Fibroblast of upper back skin (primary cell): ENCODE measurements at regions not wholly inside any gene's neighbourhood (a gene's known extent, or its start where the extent isn't known, plus 50 kb on each side); places are given as distances from the start of the nearest gene placed in this dataset.

Source experiments
- DNase-seq: peaks from one replicate; pipeline ENCODE4 v3.0.0-alpha.2; 2013

DNA sequence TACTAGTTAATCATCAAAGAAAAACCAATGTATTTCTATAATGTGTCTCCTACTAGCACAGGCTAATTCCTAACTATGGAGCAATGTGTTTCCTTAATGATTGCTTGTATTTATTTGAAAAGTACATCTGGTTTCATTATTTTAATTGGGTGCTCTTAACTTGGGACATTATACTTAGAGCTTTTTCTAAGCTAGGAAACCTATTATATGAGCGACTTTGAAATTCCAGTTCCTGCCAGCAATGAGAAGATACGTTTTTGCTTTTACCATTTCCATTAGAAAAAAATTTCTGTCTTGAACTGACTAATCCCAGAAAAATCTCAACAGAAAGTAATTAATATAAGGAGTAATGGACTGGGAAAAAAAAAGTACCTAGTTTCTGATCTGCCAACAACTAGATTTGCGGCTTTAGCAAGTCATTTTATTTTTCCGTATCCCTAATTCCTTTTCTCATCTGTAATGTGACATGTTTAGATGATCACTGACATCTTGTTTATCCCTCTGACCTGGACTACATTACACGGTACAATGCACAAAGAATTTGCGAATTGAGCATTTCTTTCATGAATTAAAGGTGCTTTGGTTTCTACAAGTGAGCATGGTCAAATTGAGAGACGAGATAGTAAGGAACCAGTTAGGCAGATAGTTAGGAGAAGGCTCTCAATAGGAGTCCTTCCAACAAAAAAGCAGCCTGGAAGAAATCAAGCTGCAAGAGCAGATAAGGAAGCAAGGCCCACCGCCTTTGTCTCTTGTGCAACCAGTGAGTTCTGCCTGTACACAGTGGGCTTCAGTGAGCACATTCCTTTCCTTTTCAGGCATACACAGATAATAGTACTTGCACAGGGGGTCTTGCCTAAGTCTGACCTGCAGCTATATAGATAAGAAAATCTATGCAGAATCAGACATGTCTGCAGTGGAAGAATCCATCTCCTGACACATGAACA, 1765.0 kb upstream of the FLRT2 start:
- no peak for DNase-seq

DNA sequence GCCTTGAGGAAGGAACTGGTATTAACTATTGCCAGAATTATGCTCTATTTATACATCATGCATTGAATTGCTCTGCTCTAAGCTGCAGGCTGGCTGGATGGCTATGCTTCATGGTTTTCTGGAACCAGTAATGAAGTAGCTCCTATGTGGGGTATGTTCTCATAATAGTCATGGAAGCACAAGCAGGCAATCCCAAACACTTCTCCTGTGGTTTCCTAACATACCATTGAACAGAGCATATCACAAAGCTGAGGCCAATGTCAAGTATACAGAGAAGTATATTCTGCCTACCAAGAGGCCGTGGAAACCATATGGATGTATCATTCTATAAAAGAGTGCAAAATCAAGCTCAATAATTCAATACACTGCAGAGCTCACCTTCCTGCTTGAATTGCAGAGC, 1752.4 kb upstream of the FLRT2 start:
- DNase-seq, result peak; percentile 34

DNA sequence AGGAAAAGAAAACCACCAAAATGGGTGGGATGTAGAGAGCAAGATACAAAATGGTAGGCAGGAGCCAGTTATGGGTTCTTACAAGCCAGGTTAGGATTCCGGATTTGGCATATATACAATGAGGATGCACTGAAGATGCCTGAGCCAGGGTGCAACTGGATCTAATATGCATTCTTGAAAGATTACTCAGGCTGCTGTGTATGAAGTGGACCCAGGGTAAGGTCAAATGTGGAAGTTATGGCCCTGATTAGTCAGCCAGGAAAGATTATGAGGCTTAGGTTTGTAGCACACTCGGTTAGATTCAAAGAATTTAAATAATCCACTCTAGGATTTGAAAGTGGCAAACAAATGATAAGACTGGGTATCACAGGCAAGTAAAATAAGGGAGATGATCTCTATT, 1750.7 kb upstream of the FLRT2 start:
- peak; percentile 74 for DNase-seq

DNA sequence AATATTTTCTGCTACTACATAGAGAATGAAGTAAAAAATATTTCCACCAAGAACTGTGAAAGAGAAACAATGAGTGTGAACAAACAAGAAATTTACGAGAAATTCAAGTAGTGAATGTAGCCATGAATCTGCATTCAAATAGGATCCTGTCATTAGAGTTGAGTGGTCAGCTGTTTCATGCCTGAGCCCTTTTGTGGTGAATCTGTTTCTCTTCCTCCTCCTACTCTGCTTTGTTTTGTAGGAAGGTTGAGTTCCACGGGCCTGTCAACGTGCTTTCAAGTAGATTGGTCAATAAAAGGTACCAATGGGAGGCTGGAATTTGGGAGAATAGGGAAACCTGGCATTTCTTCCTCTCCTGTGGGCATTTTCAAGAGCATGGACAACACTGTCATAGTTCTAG, 1749.6 kb upstream of the FLRT2 start:
- no peak for DNase-seq

DNA sequence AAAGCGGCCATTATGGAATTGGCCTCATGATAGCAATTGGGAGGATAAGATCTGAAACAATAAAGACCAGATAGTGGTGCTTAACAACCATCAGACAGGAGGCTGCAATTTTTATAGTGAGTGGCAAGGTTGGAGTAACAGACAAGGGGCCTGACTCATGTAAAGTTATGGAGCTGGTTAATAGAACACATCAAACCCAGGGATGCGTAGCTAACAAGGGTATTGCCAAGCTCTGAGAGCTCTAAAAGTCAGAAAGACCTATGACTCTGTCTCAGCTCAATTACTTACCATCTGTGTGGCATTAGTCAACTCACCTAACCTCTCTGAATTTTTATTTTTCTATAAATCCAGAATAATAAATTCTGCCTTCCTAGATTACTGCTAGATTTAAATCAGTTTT, 1731.5 kb upstream of the FLRT2 start:
- no peak for DNase-seq

DNA sequence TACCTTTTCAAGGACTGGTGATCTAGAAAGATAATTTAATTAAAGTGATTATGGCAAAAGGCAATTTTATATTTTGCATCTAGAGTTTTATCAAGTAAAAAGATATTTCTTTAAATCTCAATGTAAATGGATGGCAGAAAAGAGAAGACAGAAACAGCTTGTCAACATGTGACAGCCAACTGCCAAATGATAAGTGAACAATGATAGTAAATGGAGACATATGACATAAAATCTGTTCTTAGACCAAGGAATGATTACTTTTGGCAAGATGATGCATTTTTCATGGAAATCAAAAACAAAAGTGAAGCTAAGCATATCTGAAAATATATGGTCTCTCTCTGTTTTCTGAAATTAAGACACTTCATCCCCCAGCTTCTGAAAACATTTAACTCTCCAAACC, 1730.7 kb upstream of the FLRT2 start:
- no peak for DNase-seq

DNA sequence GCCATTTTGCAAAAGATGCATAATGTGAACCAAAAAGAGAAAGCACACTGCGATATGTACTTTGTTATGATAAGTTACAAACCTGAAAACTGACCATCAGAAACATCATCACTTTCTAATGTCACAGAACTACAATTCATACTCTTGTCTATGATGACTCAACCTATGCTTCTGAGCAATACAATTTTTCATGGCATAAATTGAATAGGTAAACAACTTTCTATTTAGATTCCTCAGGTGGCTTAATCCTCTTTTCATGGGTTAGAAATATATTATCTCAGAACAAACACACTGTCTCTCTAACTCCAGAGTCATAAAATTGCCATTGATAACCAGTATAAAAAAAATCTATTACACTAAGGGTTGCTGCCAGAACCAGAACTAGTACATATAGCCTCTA, 1715.0 kb upstream of the FLRT2 start:
- no peak for DNase-seq

DNA sequence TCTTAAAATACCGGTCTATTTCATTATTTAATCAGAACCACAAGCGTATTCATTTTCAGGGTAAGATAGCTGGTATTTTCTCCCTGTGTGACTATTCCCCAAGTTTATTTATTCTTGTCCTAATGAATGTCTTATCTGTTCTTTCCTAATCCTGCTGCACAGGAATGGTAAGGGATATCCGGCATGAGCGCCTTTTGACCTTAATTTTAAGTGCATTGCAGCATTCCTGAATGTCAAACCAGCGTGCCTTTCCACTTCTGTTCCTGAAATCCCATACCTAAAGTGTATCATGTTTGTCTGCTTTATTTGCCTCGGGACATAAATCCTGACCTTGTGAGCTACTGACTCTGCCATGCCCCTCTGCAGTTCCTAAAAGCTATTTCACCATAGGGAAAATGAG, 1713.2 kb upstream of the FLRT2 start:
- DNase-seq, result no peak

DNA sequence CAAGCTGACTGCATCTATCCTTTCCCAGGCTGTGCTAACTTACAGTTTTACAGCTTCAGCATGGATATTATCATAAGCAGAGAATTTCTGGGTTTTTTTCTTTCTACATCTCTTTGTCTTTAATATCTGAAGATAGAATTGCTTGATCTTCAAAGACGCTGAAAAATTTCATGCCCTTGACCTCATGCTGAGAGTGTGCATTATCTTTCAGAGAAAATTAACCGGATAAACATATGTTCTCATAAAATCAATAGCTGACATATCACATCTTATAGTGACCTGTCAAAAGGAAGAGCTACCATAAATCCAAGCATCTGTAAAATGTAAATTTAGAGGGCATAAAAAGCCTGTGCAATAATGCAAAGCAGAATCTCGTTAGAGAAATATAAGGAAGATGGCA, 1704.1 kb upstream of the FLRT2 start:
- DNase-seq, result no peak

DNA sequence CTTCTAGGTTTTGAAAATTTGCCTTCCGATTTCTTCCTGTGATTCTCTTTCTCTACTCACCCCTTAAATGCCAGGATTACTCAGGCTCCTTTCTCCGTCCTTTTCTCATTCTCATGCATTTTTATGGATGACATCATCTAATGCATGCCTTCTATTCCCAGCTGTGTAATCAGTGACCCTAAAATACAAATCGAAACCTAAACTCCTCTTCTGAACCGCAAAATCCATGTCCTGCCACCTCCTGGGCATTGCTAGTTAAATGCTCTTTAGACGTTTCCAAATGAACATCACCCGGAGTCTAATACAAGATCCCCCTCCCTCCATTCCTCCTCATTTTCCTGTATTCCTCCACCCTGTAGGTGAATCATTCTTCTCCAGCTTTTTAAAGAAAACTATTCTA, 1703.1 kb upstream of the FLRT2 start:
- DNase-seq, result peak; percentile 75

DNA sequence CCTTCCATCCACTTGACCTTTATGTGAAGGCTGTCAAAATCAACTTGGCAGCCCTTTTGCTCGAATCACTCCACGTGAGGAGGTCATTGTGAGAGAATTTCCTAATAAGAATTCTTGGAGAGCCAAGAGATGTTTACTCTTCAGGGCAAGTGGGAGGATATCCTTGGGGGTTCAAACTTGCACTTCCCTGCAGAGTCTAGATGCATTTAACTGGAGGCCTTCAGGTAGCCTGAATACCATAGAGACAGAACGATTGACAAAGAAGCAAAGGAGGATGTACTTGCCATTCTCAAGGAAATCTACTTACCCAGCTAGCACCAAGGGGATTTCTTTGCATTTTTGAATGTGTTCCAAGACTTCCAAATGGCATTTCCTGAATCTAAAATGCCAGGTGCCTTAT, 1702.6 kb upstream of the FLRT2 start:
- DNase-seq, result no peak

DNA sequence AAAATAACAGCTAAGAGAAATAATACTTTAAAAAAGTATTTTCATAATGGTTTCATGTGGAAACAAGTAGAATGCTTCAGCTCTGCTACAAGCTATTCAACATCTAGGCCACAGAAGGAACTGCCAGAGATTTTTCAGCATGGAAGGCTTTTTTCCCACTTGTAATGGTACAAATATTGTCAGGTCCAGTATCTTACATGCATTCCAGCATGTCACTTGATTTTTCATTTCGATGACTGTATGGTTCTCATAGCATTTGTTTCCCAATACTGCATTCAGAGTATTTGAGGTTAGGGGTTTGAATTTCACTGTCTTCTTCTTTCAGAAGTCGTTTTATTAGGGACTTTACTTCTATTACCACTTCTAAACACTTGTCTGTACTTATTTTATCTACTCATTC, 1701.5 kb upstream of the FLRT2 start:
- peak; percentile 29 for DNase-seq

DNA sequence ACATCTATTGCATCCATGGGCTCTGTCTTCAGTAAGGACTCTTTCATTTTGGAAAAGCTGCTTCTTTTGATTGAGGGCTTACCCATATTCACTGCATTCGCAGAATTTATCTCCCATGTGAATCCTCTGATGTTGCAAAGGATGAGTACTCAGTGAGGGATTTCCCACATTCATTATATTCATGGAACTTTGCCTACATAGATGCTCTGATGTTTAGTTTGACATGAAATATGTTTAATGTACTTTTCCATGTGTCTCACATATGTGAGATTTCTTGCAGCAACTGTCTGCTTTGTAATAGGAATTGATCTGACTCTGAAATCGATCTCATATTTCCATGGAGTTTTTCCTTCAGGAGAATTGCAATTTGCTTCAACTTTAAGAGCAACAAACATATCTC, 1699.6 kb upstream of the FLRT2 start:
- DNase-seq, result peak; percentile 19

DNA sequence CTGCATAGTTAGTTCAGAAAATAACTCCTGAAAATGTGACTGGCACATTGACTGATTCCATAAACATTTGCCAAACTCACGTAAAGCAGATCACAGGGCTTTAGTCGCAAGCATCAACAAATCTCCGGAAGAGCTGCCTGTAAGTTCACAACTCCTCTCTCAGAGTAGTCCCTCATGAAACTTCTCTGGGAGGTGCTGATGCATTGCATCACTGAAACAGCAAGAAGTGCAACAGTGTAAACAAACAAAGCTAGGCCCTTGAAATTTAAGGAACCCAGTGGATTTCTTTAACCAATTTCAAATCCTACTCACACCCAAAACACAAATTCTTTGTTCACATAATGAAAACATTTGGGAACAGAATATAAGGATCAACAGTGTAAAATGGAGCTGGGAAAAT, 1691.7 kb upstream of the FLRT2 start:
- no peak for DNase-seq

DNA sequence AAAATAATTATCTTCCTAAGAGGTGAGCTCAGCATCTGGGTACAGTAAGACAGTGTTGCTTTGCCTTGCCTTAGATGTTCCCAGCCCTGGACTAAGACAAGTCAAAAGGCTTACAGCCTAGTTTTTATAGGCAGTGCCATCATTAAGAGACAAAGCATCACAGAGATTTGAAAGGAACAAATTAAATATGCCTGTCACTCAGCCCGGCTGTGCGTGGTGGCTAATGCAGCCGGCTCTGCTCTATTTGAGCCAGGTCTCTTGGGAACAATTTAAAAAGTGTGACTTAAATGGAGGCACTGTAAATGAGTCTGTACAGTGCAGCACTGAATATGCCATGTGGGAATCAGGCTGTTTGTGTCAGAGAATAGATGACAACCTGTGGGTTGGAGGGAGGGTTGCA, 1687.4 kb upstream of the FLRT2 start:
- no peak for DNase-seq

DNA sequence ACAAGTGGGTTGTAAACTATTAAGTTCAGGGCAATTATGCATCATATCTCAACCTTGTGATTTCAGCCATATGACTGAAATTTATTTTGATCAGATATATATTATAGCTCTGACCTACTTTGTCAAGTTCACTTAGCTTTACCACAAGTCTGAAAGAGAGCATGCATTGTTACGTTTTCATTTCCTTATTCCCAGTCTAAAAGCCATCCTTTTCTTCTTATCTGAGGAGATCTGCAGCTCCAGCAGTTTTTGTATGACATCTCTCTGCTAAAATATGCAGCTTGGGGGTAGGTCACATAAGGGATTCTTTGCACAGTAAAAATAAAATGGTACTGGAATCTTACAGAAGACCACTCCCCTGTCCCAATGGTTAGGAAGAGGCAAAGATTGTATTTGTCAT, 1682.8 kb upstream of the FLRT2 start:
- DNase-seq, result no peak

DNA sequence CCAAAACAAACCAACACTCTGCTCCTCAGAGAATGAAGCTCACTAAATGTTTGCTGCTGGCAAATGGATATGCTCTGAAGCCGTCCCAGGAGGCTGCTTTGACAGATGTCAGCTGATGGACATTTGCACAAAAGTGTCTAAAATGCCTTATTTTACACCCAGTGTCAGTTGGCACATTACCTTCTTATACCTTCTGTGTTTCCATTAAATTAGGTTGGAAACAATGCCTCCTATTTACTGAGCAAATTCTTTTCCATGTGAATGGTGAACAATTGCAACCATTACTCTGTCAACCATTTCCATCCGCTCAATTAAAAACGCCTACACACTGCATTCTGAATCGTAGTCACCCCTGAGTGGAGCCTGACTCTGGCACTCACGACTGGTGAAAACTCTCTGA, 1679.9 kb upstream of the FLRT2 start:
- no peak for DNase-seq

DNA sequence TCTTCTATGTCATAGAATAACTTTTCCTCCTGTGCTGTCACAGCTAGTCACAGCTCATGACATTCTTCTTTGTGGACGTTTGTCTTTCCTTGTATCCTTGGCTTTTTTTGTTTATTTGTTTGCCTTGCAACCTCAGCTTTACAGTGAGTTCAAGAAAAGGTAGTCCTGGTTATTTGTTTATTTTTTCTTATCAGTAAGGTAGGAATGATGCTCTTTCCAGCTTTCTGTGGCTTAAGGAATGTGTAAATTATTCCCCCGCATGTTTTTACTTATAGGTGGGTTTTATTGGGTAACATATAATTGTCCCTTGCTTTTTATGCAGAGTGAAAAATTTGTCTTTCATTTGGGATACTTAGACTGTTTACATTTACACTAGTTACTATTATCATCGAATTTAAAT, 1673.6 kb upstream of the FLRT2 start:
- no peak for DNase-seq

DNA sequence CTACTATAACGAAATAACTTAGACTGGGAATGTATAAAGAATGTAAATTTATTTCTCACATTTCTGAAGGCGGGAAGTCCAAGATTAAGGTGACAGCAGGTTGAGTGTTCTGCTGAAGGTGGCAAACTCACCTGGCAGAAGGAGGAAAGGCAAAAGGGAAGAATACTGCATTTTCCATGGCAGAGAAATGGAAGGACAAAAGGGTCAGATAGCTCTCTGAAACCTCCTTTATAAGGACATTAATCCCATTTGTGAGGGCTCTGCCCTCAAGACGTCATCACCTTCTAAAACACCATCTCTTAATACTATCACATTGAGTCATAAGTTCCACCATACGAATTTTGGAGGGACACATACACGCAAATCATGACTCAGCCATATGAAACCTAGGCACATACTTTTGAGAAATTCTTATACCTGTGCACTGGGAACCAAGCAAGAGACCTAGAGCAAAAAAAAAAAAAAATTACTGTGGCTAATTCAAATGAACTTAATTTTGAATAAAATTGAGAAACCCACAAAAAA, 1669.3 kb upstream of the FLRT2 start:
- DNase-seq, result peak; percentile 41

DNA sequence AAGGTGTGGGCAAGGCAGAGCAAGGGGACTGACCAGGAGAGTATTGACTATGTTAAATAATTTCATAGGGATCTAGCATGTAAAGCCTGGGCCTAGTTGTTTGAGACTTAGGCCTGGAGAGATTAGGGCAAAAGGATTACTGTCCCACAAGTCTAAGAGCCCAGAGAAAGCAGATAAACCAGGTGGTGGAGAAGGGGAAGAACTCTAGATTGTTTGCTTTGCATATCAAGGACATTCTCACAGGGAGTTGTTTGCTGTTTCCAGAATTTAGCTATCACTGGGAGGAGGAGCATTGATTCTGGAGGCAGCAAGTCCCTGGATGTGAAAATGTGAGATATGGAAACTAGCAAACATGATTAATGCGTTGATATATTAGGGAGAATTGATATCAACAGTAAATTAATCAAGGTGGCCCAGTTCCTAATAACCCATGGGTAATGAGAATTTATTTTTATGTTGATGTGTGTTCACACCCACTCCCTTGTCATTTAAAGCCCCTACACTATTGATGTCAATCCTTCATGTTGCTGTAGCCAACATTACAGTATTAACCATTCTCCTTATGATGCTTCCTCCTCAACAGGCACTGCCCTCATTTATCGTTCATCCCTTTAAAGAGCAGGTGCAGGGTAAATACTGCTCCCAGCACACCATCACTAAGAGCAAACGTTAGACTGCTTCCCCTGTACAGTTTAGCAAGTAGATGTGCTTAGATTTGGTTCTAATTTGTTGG, 1666.7 kb upstream of the FLRT2 start:
- no peak for DNase-seq

DNA sequence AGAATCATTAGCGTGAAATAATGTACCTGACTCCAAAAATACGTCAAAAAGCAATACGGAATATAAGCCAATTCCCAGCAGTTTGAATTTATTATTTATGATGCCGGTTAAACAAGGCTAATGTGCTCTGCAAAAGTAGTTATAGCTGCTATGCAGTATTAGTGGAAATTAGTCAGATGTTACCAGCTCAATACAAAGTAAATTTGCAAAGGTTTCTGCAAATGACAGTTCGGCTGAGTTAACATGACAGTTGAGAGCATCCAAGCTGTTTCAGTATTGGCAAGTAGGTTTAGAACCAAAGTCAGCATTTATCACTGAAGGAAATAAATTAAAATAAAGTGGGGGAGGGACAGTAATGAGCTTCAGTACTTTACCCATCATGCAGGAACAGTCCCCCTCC, 1665.8 kb upstream of the FLRT2 start:
- DNase-seq, result no peak

DNA sequence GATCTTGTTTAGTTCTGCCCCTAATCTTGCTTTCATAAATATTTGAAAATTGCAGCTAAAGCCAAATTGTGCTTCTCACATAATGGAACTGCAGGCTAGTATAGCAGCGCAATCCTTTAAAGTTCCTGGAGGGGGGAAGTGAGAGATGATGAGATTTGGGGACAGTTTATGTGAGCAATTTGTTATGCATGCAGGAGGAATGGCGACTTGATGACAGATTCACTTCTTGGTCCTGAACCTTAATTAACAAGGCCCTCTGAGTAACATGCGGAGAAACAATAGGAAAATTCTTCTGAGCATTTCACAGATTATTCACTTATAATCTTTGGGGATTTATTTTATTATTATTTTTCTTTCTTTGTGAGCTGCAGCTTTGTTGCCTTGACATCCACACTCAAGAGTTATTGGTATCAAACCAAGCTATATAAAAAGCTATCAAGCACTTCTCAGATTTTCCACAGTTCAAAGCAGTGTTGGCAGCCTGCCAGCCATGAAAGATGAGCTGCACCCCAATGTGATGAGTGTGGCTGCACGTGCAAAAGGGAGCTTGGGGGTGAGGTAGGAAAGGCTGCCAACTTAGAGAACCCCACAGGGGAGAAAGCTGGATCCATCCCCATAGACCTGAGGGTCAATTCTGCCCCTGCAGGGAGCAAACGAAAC, 1662.2 kb upstream of the FLRT2 start:
- peak; percentile 35 for DNase-seq

DNA sequence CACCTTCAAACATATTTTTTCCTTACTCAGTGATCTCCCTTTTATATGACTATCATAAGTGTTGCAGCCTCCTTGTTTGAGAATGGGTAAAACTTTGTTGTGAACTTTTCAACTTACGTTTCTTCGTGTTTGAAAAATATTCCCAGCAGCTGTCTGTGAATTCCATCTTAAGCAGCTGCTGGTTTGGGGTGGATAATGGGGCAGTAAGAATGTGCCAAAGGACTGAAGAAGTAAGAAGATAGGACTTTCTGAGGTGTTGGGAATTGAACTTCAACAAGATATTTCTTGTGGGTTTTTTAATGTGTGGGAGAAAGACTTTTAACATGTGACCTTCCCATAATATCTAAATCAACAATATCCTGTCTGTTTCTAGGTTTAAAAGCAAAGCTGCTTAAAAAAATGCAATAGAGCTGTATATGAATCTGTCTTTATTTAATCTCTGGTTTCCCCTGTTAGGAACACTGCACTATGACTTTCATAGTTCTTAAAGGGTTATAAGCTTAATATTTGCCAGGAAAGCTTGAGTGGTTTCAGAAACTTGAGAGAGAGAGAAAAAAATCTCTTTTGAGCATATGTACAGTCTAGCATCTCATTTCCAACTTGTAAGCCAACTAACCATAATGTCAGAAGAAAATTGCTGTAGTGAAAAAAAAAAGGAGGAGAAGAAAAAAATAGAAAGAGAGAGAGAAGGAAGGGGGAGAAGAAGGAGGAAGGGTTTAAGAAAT, 1659.2 kb upstream of the FLRT2 start:
- peak; percentile 14 for DNase-seq
